ENCODE measurements at regions not wholly inside any gene's neighbourhood (a gene's known extent, or its start where the extent isn't known, plus 50 kb on each side); places are given as distances from the start of the nearest gene placed in this dataset.

GRCh38 chr6:100084316-100084990, 90.4 kb upstream of the MCHR2 start:
- Histone ChIP-seq H3K23ac (ENCODE audit: low read length in 2 of 2) (no peak overlapping the region), H3K4ac (ENCODE audit: low read depth in 1 of 2, low read length in 2 of 2) (no peak overlapping the region), H3K14ac (ENCODE audit: low read length in 2 of 2) (no peak overlapping the region), H2AFZ (ENCODE audit: low read depth, low read length) (no peak overlapping the region), H4K8ac (ENCODE audit: low read length) (no peak overlapping the region), H3K4me2 (ENCODE audit: low read length, poor library complexity, severe bottlenecking) (no peak overlapping the region), H2BK15ac (ENCODE audit: low read depth, poor library complexity, severe bottlenecking) (no peak overlapping the region), H3K18ac (ENCODE audit: low read depth in 1 of 2, low read length in 2 of 2) (no peak overlapping the region), H2AK5ac (ENCODE audit: low read length, severe bottlenecking) (no peak overlapping the region), H3K79me1 (replicated peaks; ENCODE audit: low read length, poor library complexity, severe bottlenecking) (no peaks in the 10 kb centered on the region), H3K4me1 (ENCODE audit: control insufficient read depth, insufficient read depth, low read depth, low read length) (no peaks in the 10 kb centered on the region), H4K91ac (ENCODE audit: low read length) (no peak overlapping the region), H3K4me3 (ENCODE audit: insufficient read depth in 1 of 2, low read depth in 1 of 2, low read length in 2 of 2) (no peak overlapping the region), H2BK12ac (ENCODE audit: low read length in 2 of 2) (no peak overlapping the region), H2BK120ac (ENCODE audit: low read depth, low read length) (no peak overlapping the region), H2BK5ac (ENCODE audit: low read depth, low read length, poor library complexity, severe bottlenecking) (no peak overlapping the region), H3K9ac (ENCODE audit: low read length) (no peak overlapping the region), H3K36me3 (ENCODE audit: control insufficient read depth in 1 of 2, insufficient read depth in 2 of 2, low read depth in 1 of 2, low read length in 2 of 2) (no peaks in the 10 kb centered on the region), H3K9me3 (ENCODE audit: control insufficient read depth, low read length) (no peaks in the 10 kb centered on the region), H3K27ac (ENCODE audit: low read length, poor library complexity, severe bottlenecking) (no peak overlapping the region), H3K27me3 (ENCODE audit: control insufficient read depth in 1 of 2, insufficient read depth in 1 of 2, low read length in 2 of 2) (no peaks in the 10 kb centered on the region)
- DNase-seq, result no peak
- WGBS, result 73% methylated on average over 1 of the region's 4 CpGs

DNA sequence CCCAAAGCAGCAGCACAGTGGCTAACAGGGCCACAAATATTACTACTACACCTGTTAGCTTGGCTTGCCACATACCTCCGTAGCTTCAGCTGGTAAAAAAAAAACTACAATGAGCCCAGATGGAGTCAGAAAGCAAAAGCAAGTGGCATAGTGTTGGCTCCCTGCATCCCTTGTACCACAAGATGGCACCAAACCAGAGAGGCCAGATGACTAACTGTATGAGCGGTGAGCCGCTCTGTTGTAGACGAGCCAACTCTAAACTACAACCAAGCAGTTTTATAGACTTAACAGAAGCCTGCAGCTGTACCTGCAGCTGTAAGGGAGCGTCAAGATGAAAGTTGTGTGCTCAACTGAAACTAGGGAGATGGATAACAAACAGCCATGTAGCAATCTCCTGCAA, 84.5 kb upstream of the MCHR2 start:
- Histone ChIP-seq H4K8ac (ENCODE audit: low read length) (no peak overlapping the region), H2BK12ac (ENCODE audit: low read length in 2 of 2) (no peak overlapping the region), H3K4ac (ENCODE audit: low read depth in 1 of 2, low read length in 2 of 2) (no peak overlapping the region), H3K9me3 (ENCODE audit: control insufficient read depth, low read length) (no peaks in the 10 kb centered on the region), H3K23ac (ENCODE audit: low read length in 2 of 2) (peak overlapping the region in 1 of 2 experiments; percentile 83), H3K4me2 (ENCODE audit: low read length, poor library complexity, severe bottlenecking) (no peak overlapping the region), H3K27ac (ENCODE audit: low read length, poor library complexity, severe bottlenecking) (no peak overlapping the region), H3K4me3 (ENCODE audit: insufficient read depth in 1 of 2, low read depth in 1 of 2, low read length in 2 of 2) (no peak overlapping the region), H2AFZ (ENCODE audit: low read depth, low read length) (no peak overlapping the region), H2BK120ac (ENCODE audit: low read depth, low read length) (no peak overlapping the region), H3K4me1 (ENCODE audit: control insufficient read depth, insufficient read depth, low read depth, low read length) (no peaks in the 10 kb centered on the region), H4K91ac (ENCODE audit: low read length) (no peak overlapping the region), H2BK15ac (ENCODE audit: low read depth, poor library complexity, severe bottlenecking) (no peak overlapping the region), H2AK5ac (ENCODE audit: low read length, severe bottlenecking) (no peak overlapping the region), H3K79me1 (replicated peaks; ENCODE audit: low read length, poor library complexity, severe bottlenecking) (no peaks in the 10 kb centered on the region), H2BK5ac (ENCODE audit: low read depth, low read length, poor library complexity, severe bottlenecking) (no peak overlapping the region), H3K36me3 (ENCODE audit: control insufficient read depth in 1 of 2, insufficient read depth in 2 of 2, low read depth in 1 of 2, low read length in 2 of 2) (no peaks in the 10 kb centered on the region), H3K18ac (ENCODE audit: low read depth in 1 of 2, low read length in 2 of 2) (no peak overlapping the region), H3K27me3 (ENCODE audit: control insufficient read depth in 1 of 2, insufficient read depth in 1 of 2, low read length in 2 of 2) (peaks cover 0 to 8% of the 10 kb centered on the region in 2 experiments), H3K9ac (ENCODE audit: low read length) (no peak overlapping the region), H3K14ac (ENCODE audit: low read length in 2 of 2) (no peak overlapping the region)
- DNase-seq, result peak; percentile 23
- 47% methylated on average over 5 of the region's 5 CpGs for WGBS

DNA sequence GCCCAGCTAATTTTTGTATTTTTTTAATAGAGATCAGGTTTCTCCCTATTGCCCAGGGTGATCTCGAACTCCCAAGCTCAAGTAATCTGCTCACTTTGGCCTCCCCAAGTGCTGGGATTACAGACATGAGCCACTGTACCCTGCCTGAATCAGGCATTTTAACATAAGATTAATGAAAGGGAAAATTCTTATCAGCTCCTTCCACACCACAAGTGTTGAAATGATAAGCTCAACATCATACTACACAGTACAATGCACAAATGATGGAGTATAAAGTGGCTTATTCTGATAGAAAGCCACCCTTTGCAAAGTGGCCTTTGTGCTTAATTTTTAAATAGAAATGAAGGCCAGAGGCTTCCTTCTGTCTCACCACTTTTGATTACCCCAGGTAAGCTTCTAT, 71.3 kb upstream of the MCHR2 start:
- Histone ChIP-seq H3K23ac (ENCODE audit: low read length in 2 of 2) (no peak overlapping the region), H3K18ac (ENCODE audit: low read depth in 1 of 2, low read length in 2 of 2) (no peak overlapping the region), H3K36me3 (ENCODE audit: control insufficient read depth in 1 of 2, insufficient read depth in 2 of 2, low read depth in 1 of 2, low read length in 2 of 2) (no peaks in the 10 kb centered on the region), H2AFZ (ENCODE audit: low read depth, low read length) (no peak overlapping the region), H2BK5ac (ENCODE audit: low read depth, low read length, poor library complexity, severe bottlenecking) (no peak overlapping the region), H3K27me3 (ENCODE audit: control insufficient read depth in 1 of 2, insufficient read depth in 1 of 2, low read length in 2 of 2) (no peaks in the 10 kb centered on the region), H2BK15ac (ENCODE audit: low read depth, poor library complexity, severe bottlenecking) (no peak overlapping the region), H3K9me3 (ENCODE audit: control insufficient read depth, low read length) (peaks cover 18% of the 10 kb centered on the region), H3K79me1 (replicated peaks; ENCODE audit: low read length, poor library complexity, severe bottlenecking) (no peaks in the 10 kb centered on the region), H3K9ac (ENCODE audit: low read length) (no peak overlapping the region), H2AK5ac (ENCODE audit: low read length, severe bottlenecking) (no peak overlapping the region), H3K14ac (ENCODE audit: low read length in 2 of 2) (no peak overlapping the region), H3K27ac (ENCODE audit: low read length, poor library complexity, severe bottlenecking) (no peak overlapping the region), H3K4ac (ENCODE audit: low read depth in 1 of 2, low read length in 2 of 2) (no peak overlapping the region), H4K8ac (ENCODE audit: low read length) (no peak overlapping the region), H4K91ac (ENCODE audit: low read length) (no peak overlapping the region), H3K4me1 (ENCODE audit: control insufficient read depth, insufficient read depth, low read depth, low read length) (no peaks in the 10 kb centered on the region), H2BK120ac (ENCODE audit: low read depth, low read length) (no peak overlapping the region), H3K4me3 (ENCODE audit: insufficient read depth in 1 of 2, low read depth in 1 of 2, low read length in 2 of 2) (no peak overlapping the region), H3K4me2 (ENCODE audit: low read length, poor library complexity, severe bottlenecking) (no peak overlapping the region), H2BK12ac (ENCODE audit: low read length in 2 of 2) (no peak overlapping the region)
- no peak for DNase-seq
- 80% methylated on average over 1 of the region's 1 CpG for WGBS

DNA sequence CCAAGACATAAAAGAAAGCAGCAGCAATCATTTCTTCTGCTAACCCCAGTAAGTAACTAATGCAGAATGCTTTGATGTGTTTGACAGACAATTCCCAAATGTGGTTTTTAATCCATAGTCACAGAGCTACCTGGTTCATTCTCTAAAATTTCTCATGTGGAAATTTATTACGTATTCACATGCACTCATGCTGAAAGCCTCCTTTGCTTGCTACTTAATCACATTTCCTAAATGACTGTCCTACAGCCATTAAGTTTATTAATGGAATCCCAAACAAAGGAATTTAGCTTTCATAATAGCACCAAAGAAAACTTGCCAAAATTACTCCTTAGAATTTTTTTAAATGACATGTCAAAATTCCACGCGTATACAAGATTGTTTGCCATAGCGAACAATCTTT, 68.6 kb upstream of the MCHR2 start:
- H3K18ac ChIP-seq (ENCODE audit: low read depth in 1 of 2, low read length in 2 of 2), result no peak overlapping the region
- H3K27ac ChIP-seq (ENCODE audit: low read length, poor library complexity, severe bottlenecking), result no peak overlapping the region
- H4K91ac ChIP-seq (ENCODE audit: low read length), result no peak overlapping the region
- DNase-seq, result no peak
- H2BK12ac ChIP-seq (ENCODE audit: low read length in 2 of 2), result no peak overlapping the region
- H3K4me2 ChIP-seq (ENCODE audit: low read length, poor library complexity, severe bottlenecking), result no peak overlapping the region
- no peaks in the 10 kb centered on the region for H3K4me1 ChIP-seq (ENCODE audit: control insufficient read depth, insufficient read depth, low read depth, low read length)
- H3K4ac ChIP-seq (ENCODE audit: low read depth in 1 of 2, low read length in 2 of 2), result no peak overlapping the region
- no peak overlapping the region for H3K9ac ChIP-seq (ENCODE audit: low read length)
- no peak overlapping the region for H4K8ac ChIP-seq (ENCODE audit: low read length)
- peaks cover 5% of the 10 kb centered on the region for H3K9me3 ChIP-seq (ENCODE audit: control insufficient read depth, low read length)
- no peaks in the 10 kb centered on the region for H3K36me3 ChIP-seq (ENCODE audit: control insufficient read depth in 1 of 2, insufficient read depth in 2 of 2, low read depth in 1 of 2, low read length in 2 of 2)
- no peak overlapping the region for H2BK120ac ChIP-seq (ENCODE audit: low read depth, low read length)
- H3K23ac ChIP-seq (ENCODE audit: low read length in 2 of 2), result no peak overlapping the region
- no peak overlapping the region for H2BK5ac ChIP-seq (ENCODE audit: low read depth, low read length, poor library complexity, severe bottlenecking)
- no peak overlapping the region for H3K4me3 ChIP-seq (ENCODE audit: insufficient read depth in 1 of 2, low read depth in 1 of 2, low read length in 2 of 2)
- no peak overlapping the region for H2AFZ ChIP-seq (ENCODE audit: low read depth, low read length)
- H3K79me1 ChIP-seq (replicated peaks; ENCODE audit: low read length, poor library complexity, severe bottlenecking), result no peaks in the 10 kb centered on the region
- H3K14ac ChIP-seq (ENCODE audit: low read length in 2 of 2), result no peak overlapping the region
- H3K27me3 ChIP-seq (ENCODE audit: control insufficient read depth in 1 of 2, insufficient read depth in 1 of 2, low read length in 2 of 2), result no peaks in the 10 kb centered on the region
- no peak overlapping the region for H2BK15ac ChIP-seq (ENCODE audit: low read depth, poor library complexity, severe bottlenecking)
- H2AK5ac ChIP-seq (ENCODE audit: low read length, severe bottlenecking), result no peak overlapping the region
- 93% methylated on average over 1 of the region's 4 CpGs for WGBS
